Gastrocnemius medialis (tissue), 4 donors: ENCODE measurements at regions not wholly inside any gene's neighbourhood (a gene's known extent, or its start where the extent isn't known, plus 50 kb on each side); places are given as distances from the start of the nearest gene placed in this dataset.

Experiments used
- POLR2A ChIP-seq, 2 donors: fragments of 450-650 bp; IDR thresholded peaks; one replicate each; pipeline ENCODE4 v1.6.1; 2017; ENCODE audit warnings: antibody characterized with exemption in 2 of 2, mild to moderate bottlenecking in 2 of 2, moderate library complexity in 2 of 2
- TF ChIP-seq, protein P1 (sequence below), 5 experiments: fragments of 450-650 bp in 3 of 5; fragments of 200-600 bp in 2 of 5; sonication (generic) in 2 of 5; IDR thresholded peaks in 4 of 5; conservative IDR thresholded peaks in 1 of 5; 1 replicate in 4 of 5; 2 replicates in 1 of 5; pipeline ENCODE4 v1.5.1; 2016 to 2019; ENCODE audit warnings: antibody characterized with exemption in 5 of 5, mild to moderate bottlenecking in 3 of 5, moderate library complexity in 3 of 5

DNA sequence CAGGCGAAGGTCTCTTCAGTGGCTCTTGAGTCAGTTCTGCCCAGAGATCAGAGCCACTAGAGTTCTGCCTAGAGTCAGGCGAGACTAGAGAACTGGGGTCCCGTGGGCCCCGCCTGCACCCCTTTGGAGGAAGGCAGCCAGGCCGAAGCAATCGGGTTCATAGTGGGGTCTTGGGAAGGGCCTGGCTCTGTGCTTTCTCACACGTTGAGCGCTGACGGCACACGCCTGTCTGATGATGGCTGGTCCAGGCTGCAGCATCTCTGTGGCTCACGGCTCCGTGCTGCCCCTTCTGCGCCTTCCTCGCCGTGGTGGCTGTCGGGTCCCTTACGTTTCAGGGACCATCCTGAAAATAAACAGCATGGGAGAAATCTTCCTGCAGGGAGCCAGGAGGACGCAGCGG is 78.3 kb upstream of the RNU6ATAC start:
- TF ChIP-seq, protein P1, sequence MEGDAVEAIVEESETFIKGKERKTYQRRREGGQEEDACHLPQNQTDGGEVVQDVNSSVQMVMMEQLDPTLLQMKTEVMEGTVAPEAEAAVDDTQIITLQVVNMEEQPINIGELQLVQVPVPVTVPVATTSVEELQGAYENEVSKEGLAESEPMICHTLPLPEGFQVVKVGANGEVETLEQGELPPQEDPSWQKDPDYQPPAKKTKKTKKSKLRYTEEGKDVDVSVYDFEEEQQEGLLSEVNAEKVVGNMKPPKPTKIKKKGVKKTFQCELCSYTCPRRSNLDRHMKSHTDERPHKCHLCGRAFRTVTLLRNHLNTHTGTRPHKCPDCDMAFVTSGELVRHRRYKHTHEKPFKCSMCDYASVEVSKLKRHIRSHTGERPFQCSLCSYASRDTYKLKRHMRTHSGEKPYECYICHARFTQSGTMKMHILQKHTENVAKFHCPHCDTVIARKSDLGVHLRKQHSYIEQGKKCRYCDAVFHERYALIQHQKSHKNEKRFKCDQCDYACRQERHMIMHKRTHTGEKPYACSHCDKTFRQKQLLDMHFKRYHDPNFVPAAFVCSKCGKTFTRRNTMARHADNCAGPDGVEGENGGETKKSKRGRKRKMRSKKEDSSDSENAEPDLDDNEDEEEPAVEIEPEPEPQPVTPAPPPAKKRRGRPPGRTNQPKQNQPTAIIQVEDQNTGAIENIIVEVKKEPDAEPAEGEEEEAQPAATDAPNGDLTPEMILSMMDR (IDR thresholded peaks at IDR 0.05 in 4 of 5, conservative IDR thresholded peaks at IDR 0.05 in 1 of 5): no peak
- TF ChIP-seq POLR2A (IDR thresholded peaks at IDR 0.05): no peak
